ENCODE measurements at regions not wholly inside any gene's neighbourhood (a gene's known extent, or its start where the extent isn't known, plus 50 kb on each side); places are given as distances from the start of the nearest gene placed in this dataset.
"Not testable (repeated sequence)": the region's sequence is repeated elsewhere in the genome, so short reads cannot be mapped to it uniquely, and the experiment has no call there.

GRCh38 chr16:10272250-10272854 is 90.1 kb upstream of the GRIN2A start:
- DNase-seq (ENCODE audit: low read depth, low spot score); H3K9me3 ChIP-seq (ENCODE audit: control insufficient read depth in 1 of 2, insufficient read depth in 1 of 2, low read depth in 1 of 2, low read length in 2 of 2); RAD21 ChIA-PET (ENCODE audit: low non-redundant PET in 1 of 2, low total read pairs in 2 of 2, uncharacterized antibody in 2 of 2, unreplicated experiment in 2 of 2); H3K4me1 ChIP-seq (ENCODE audit: control insufficient read depth in 1 of 2, insufficient read depth in 2 of 2, low read length in 2 of 2); H3K27me3 ChIP-seq (ENCODE audit: insufficient read depth, low read length); ATAC-seq; H3K79me2 ChIP-seq (ENCODE audit: insufficient read depth, low read length); H3K9me2 ChIP-seq (ENCODE audit: insufficient read depth); H3K4me2 ChIP-seq (ENCODE audit: low read length); H4K20me1 ChIP-seq (ENCODE audit: insufficient read depth); BruUV-seq (replicated peaks); H3K27ac ChIP-seq (ENCODE audit: low read depth, low read length); intact Hi-C loops (cut with micrococcal nuclease); POLR2A ChIA-PET; CTCF ChIA-PET; H2AFZ ChIP-seq (ENCODE audit: low read depth, low read length, poor library complexity, severe bottlenecking); H3K36me3 ChIP-seq (ENCODE audit: control insufficient read depth in 1 of 2, insufficient read depth in 2 of 2, low read length in 2 of 2); H3K9ac ChIP-seq (ENCODE audit: low read length); H3K4me3 ChIP-seq (replicated peaks in 1 of 2; ENCODE audit: low read depth in 1 of 2, low read length in 2 of 2): not testable (repeated sequence)

DNA sequence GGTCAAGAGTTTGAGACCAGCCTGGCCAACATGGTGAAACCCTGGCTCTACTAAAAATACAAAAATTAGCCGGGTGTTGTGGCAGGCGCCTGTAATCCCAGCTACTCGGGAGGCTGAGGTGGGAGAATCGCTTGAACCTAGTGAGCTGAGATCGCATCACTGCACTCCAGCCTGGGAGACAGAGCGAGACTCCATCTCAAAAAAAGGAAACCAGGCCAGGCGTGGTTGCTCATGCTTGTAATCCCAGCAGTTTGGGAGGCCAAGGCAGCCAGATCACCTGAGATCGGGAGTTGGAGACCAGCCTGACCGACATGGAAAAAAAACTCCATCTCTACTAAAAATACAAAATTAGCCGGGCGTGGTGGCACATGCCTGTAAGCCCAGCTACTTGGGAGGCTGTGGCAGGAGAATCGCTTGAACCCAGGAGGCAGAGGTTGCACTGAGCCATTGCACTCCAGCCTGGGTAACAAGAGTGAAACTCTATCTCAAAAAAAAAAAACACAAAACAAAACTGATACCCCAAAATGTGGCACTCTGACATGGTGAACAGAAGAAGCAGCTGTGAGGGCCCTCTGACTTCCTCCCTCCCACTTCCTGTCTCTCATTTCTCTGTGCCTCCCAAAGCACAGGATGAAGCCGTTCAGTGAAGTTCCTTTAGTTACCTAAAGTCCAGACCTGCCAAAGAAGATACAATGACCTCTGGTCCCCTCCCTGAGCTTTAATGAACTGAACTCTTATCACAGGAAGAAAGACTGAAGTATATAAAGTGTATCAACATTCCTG is 93.2 kb upstream of the GRIN2A start:
- H4K20me1 ChIP-seq (ENCODE audit: insufficient read depth); ATAC-seq; H3K79me2 ChIP-seq (ENCODE audit: insufficient read depth, low read length); POLR2A ChIA-PET; H3K36me3 ChIP-seq (ENCODE audit: control insufficient read depth in 1 of 2, insufficient read depth in 2 of 2, low read length in 2 of 2); RAD21 ChIA-PET (ENCODE audit: low non-redundant PET in 1 of 2, low total read pairs in 2 of 2, uncharacterized antibody in 2 of 2, unreplicated experiment in 2 of 2); DNase-seq (ENCODE audit: low read depth, low spot score); H3K9me3 ChIP-seq (ENCODE audit: control insufficient read depth in 1 of 2, insufficient read depth in 1 of 2, low read depth in 1 of 2, low read length in 2 of 2); H3K27ac ChIP-seq (ENCODE audit: low read depth, low read length); H3K9me2 ChIP-seq (ENCODE audit: insufficient read depth); H3K4me2 ChIP-seq (ENCODE audit: low read length); H3K27me3 ChIP-seq (ENCODE audit: insufficient read depth, low read length); CTCF ChIA-PET; H2AFZ ChIP-seq (ENCODE audit: low read depth, low read length, poor library complexity, severe bottlenecking); H3K4me3 ChIP-seq (replicated peaks in 1 of 2; ENCODE audit: low read depth in 1 of 2, low read length in 2 of 2); intact Hi-C loops (cut with micrococcal nuclease); H3K4me1 ChIP-seq (ENCODE audit: control insufficient read depth in 1 of 2, insufficient read depth in 2 of 2, low read length in 2 of 2); H3K9ac ChIP-seq (ENCODE audit: low read length); BruUV-seq (replicated peaks): not testable (repeated sequence)

DNA sequence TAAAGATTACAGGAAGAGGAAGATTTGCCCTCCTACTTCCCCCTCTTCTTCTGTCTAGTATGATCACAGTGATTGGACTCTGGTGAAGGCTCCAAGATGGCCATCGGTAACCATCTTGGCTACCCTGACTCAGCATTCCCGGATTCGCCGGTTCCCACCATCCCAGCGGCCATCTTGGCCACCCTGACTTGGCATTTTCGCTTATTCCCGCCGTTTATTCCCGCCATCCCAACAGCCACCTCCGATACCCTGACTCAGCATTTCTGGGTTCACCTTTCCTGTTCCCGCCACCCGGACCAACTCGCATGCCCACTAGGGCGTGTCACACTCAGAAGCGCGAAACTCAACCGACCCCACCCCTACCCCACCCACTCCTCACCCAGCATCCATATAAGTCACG is 95.4 kb upstream of the GRIN2A start:
- Histone ChIP-seq H3K9me2 (ENCODE audit: insufficient read depth) (no peaks in the 10 kb centered on the region), H3K4me1 (ENCODE audit: control insufficient read depth in 1 of 2, insufficient read depth in 2 of 2, low read length in 2 of 2) (no peaks in the 10 kb centered on the region), H2AFZ (ENCODE audit: low read depth, low read length, poor library complexity, severe bottlenecking) (no peak overlapping the region), H3K9me3 (ENCODE audit: control insufficient read depth in 1 of 2, insufficient read depth in 1 of 2, low read depth in 1 of 2, low read length in 2 of 2) (peaks cover 0 to 4% of the 10 kb centered on the region in 2 experiments; a peak in 1 of 4 replicates), H3K4me2 (ENCODE audit: low read length) (no peak overlapping the region), H3K36me3 (ENCODE audit: control insufficient read depth in 1 of 2, insufficient read depth in 2 of 2, low read length in 2 of 2) (no peaks in the 10 kb centered on the region), H3K9ac (ENCODE audit: low read length) (no peak overlapping the region), H3K79me2 (ENCODE audit: insufficient read depth, low read length) (no peaks in the 10 kb centered on the region), H4K20me1 (ENCODE audit: insufficient read depth) (no peaks in the 10 kb centered on the region), H3K27me3 (ENCODE audit: insufficient read depth, low read length) (no peaks in the 10 kb centered on the region), H3K27ac (ENCODE audit: low read depth, low read length) (no peak overlapping the region), H3K4me3 (replicated peaks in 1 of 2; ENCODE audit: low read depth in 1 of 2, low read length in 2 of 2) (no peak overlapping the region)
- no peak for DNase-seq (ENCODE audit: low read depth, low spot score)
- ChIA-PET CTCF (no interaction called here), RAD21 (ENCODE audit: low non-redundant PET in 1 of 2, low total read pairs in 2 of 2, uncharacterized antibody in 2 of 2, unreplicated experiment in 2 of 2) (no interaction called here), POLR2A (no interaction called here)
- no TSS peak for BruUV-seq (replicated peaks)
- no peak for ATAC-seq
- intact Hi-C loops (cut with micrococcal nuclease): no loop called here
- no peak for TF ChIP-seq ELF1 (IDR thresholded peaks at IDR 0.05; ENCODE audit: borderline replicate concordance, low read depth)
- no peak for TF ChIP-seq EZH2phosphoT487 (IDR thresholded peaks at IDR 0.05; ENCODE audit: borderline replicate concordance)
- no peak for TF ChIP-seq MAX (IDR thresholded peaks at IDR 0.05)
- TF ChIP-seq EGR1 (IDR thresholded peaks at IDR 0.05; ENCODE audit: low read depth): no peak
- no peak for TF ChIP-seq ZFX (IDR thresholded peaks at IDR 0.05)
- TF ChIP-seq YY1 (IDR thresholded peaks at IDR 0.05; ENCODE audit: extremely low read depth, insufficient replicate concordance, low read depth, low read length): no peak
- no peak for TF ChIP-seq SP1 (IDR thresholded peaks at IDR 0.05; ENCODE audit: low read depth)
- no peak for TF ChIP-seq REST (IDR thresholded peaks at IDR 0.05; ENCODE audit: low read depth)
- TF ChIP-seq EZH2 (IDR thresholded peaks at IDR 0.05): no peak
